ENCODE measurements at regions not wholly inside any gene's neighbourhood (a gene's known extent, or its start where the extent isn't known, plus 50 kb on each side); places are given as distances from the start of the nearest gene placed in this dataset.

DNA sequence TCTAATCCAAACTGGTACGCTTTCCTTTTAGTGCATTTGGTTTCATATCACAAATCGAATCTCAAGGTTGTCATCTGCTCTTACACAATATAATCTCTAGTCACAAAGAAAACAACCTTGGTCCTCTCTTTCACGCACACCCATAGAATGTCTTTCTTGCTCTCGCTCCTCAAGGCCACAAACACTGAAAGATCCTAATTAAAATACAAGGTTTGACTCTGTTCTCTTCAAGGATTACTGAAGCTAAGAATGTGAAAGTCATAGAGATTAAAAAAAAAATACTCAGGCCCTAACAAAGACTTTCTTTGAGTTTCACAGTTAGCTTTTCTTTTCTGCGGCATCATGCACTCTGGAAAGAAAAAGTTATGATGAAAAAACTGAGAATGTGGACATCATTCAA, 891.5 kb downstream of the EFNB2 start:
- Histone ChIP-seq H3K27ac (no peak overlapping the region), H3K36me3 (ENCODE audit: low read depth, missing control alignments) (no peaks in the 10 kb centered on the region), H3K27me3 (no peaks in the 10 kb centered on the region), H3K9me3 (no peaks in the 10 kb centered on the region), H3K4me1 (no peaks in the 10 kb centered on the region), H3K4me3 (no peak overlapping the region)
- DNase-seq, result no peak
- 57 to 61% methylated on average over 5 of the region's 5 CpGs for WGBS, 2 donors
- intact Hi-C loops (cut with DNase I; ENCODE audit: low total_unique reads), result no loop called here
- TF ChIP-seq, protein P1, sequence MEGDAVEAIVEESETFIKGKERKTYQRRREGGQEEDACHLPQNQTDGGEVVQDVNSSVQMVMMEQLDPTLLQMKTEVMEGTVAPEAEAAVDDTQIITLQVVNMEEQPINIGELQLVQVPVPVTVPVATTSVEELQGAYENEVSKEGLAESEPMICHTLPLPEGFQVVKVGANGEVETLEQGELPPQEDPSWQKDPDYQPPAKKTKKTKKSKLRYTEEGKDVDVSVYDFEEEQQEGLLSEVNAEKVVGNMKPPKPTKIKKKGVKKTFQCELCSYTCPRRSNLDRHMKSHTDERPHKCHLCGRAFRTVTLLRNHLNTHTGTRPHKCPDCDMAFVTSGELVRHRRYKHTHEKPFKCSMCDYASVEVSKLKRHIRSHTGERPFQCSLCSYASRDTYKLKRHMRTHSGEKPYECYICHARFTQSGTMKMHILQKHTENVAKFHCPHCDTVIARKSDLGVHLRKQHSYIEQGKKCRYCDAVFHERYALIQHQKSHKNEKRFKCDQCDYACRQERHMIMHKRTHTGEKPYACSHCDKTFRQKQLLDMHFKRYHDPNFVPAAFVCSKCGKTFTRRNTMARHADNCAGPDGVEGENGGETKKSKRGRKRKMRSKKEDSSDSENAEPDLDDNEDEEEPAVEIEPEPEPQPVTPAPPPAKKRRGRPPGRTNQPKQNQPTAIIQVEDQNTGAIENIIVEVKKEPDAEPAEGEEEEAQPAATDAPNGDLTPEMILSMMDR (IDR thresholded peaks at IDR 0.05), result no peak
- no peak for TF ChIP-seq POLR2A (IDR thresholded peaks at IDR 0.05)

DNA sequence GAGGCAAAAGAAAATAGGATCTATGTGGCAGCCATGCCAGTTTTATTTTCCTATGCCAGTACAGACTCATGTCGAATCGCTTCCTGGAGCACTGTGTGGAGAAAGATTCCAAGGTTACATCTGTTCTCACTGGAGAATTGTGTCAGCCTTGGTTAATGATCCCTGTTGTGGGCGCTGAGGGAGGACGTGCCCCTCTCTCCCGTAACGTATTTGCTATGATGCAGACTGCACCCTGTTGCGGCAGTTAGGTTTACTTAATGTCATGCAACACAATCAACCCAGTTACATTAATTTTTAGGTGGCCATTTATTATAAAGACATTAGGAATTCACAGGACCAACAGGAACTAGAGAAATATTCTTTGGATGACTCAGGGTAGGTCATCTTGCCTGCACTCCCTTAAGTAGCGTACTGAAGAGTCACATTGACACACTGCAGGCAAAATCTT, 892.9 kb downstream of the EFNB2 start:
- Histone ChIP-seq H3K4me1 (no peaks in the 10 kb centered on the region), H3K9me3 (no peaks in the 10 kb centered on the region), H3K36me3 (ENCODE audit: low read depth, missing control alignments) (no peaks in the 10 kb centered on the region), H3K27me3 (no peaks in the 10 kb centered on the region), H3K4me3 (no peak overlapping the region), H3K27ac (no peak overlapping the region)
- intact Hi-C loops (cut with DNase I; ENCODE audit: low total_unique reads), result no loop called here
- TF ChIP-seq, protein P1 (IDR thresholded peaks at IDR 0.05), result no peak
- no peak for TF ChIP-seq POLR2A (IDR thresholded peaks at IDR 0.05)
- WGBS, 2 donors, result 91 to 98% methylated on average over 8 of the region's 8 CpGs
- DNase-seq, result no peak

DNA sequence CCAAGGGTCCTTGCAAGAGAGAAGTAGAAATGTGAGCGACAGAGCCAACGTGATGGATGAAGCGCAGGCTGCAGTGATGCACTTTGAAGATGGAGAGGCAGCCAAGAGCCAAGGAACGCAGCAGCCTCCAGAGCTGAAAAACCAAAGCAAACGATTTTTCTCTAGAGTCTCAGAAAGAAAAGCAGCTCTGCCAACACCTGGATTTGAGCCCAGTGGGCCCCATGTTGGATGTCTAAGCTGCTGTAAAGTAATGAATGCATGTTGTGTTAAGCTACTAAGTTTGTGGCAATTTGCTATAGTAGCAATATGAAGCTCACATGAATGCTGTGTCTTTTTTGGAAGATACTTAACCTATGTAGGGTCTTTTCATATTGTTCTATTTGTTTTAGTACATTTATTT, 894.3 kb downstream of the EFNB2 start:
- H3K27ac ChIP-seq, result no peak overlapping the region
- no peaks in the 10 kb centered on the region for H3K36me3 ChIP-seq (ENCODE audit: low read depth, missing control alignments)
- H3K27me3 ChIP-seq, result no peaks in the 10 kb centered on the region
- TF ChIP-seq, protein P1 (IDR thresholded peaks at IDR 0.05), result no peak
- TF ChIP-seq POLR2A (IDR thresholded peaks at IDR 0.05), result no peak
- no peaks in the 10 kb centered on the region for H3K9me3 ChIP-seq
- WGBS, 2 donors, result 66 to 76% methylated on average over 5 of the region's 5 CpGs
- intact Hi-C loops (cut with DNase I; ENCODE audit: low total_unique reads), result no loop called here
- DNase-seq, result no peak
- no peaks in the 10 kb centered on the region for H3K4me1 ChIP-seq
- no peak overlapping the region for H3K4me3 ChIP-seq

- Histone ChIP-seq H3K27ac (no peak overlapping the region), H3K9me3 (no peaks in the 10 kb centered on the region)
These were observed 897.0 kb downstream of the EFNB2 start for GRCh38 chr13:105638426-105638825.

GRCh38 chr13:105634059-105634458, 901.4 kb downstream of the EFNB2 start:
- TF ChIP-seq, protein P1 (IDR thresholded peaks at IDR 0.05), result no peak
- no peak for TF ChIP-seq POLR2A (IDR thresholded peaks at IDR 0.05)
- intact Hi-C loops (cut with DNase I; ENCODE audit: low total_unique reads), result no loop called here
- no peak overlapping the region for H3K4me3 ChIP-seq
- no peaks in the 10 kb centered on the region for H3K4me1 ChIP-seq
- no peak overlapping the region for H3K27ac ChIP-seq
- WGBS, 2 donors, result 91 to 92% methylated on average over 2 of the region's 2 CpGs
- no peaks in the 10 kb centered on the region for H3K36me3 ChIP-seq (ENCODE audit: low read depth, missing control alignments)
- no peaks in the 10 kb centered on the region for H3K9me3 ChIP-seq
- no peaks in the 10 kb centered on the region for H3K27me3 ChIP-seq
- DNase-seq, result no peak

More at GRCh38 chr13:105638426-105638825, 897.0 kb downstream of the EFNB2 start:
- Histone ChIP-seq H3K27me3 (no peaks in the 10 kb centered on the region), H3K4me3 (no peak overlapping the region), H3K36me3 (ENCODE audit: low read depth, missing control alignments) (no peaks in the 10 kb centered on the region), H3K4me1 (no peaks in the 10 kb centered on the region)
- intact Hi-C loops (cut with DNase I; ENCODE audit: low total_unique reads), result no loop called here
- TF ChIP-seq POLR2A (IDR thresholded peaks at IDR 0.05), result no peak
- TF ChIP-seq, protein P1 (IDR thresholded peaks at IDR 0.05), result no peak
- WGBS, 2 donors, result 92 to 95% methylated on average over 3 of the region's 3 CpGs
- DNase-seq, result no peak
